Upper lobe of right lung (tissue), 1 donor: ENCODE measurements at regions not wholly inside any gene's neighbourhood (a gene's known extent, or its start where the extent isn't known, plus 50 kb on each side); places are given as distances from the start of the nearest gene placed in this dataset.

Experiments
- ATAC-seq: fragments of 200-7000 bp; cut with Tn5 transposase; one replicate; pipeline ENCODE4 v1.9.1; 2020; ENCODE audit warnings: mild to moderate bottlenecking, moderate library complexity
- DNase-seq: peaks from one replicate; pipeline ENCODE4 v3.0.0-alpha.2; 2020
- H3K27ac ChIP-seq: fragments of 200-600 bp; one replicate; pipeline ENCODE4 v1.8.0; 2022
- H3K27me3 ChIP-seq: fragments of 200-600 bp; one replicate; pipeline ENCODE4 v1.8.0; 2022; ENCODE audit warnings: mild to moderate bottlenecking
- H3K36me3 ChIP-seq: fragments of 200-600 bp; one replicate; pipeline ENCODE4 v1.8.0; 2022
- H3K4me1 ChIP-seq: fragments of 200-600 bp; one replicate; pipeline ENCODE4 v1.8.0; 2022
- H3K4me3 ChIP-seq: fragments of 200-600 bp; one replicate; pipeline ENCODE4 v1.8.0; 2022; ENCODE audit warnings: mild to moderate bottlenecking
- H3K9me3 ChIP-seq: fragments of 200-600 bp; one replicate; pipeline ENCODE4 v1.8.0; 2022
- CTCF ChIP-seq: fragments of 200-600 bp; IDR thresholded peaks from one replicate; pipeline ENCODE4 v1.8.0; 2022; ENCODE audit warnings: antibody characterized with exemption
- intact Hi-C: fragments of 100-400 bp; cut with DNase I; formaldehyde crosslinking; loops from one replicate; pipeline ENCODE4 v1.11.0; 2022
- donor health status: DM: no; HTN: yes; CAD: no; lungs with severe emphysema.

GRCh38 chr3:117253636-117254035 lies 544.1 kb downstream of the TUSC7 start:
- Histone ChIP-seq H3K4me3 (no peak overlapping the region), H3K4me1 (no peaks in the 10 kb centered on the region), H3K36me3 (no peaks in the 10 kb centered on the region), H3K27me3 (no peaks in the 10 kb centered on the region), H3K9me3 (no peaks in the 10 kb centered on the region), H3K27ac (no peak overlapping the region)
- DNase-seq (no peak), ATAC-seq (no peak)
- intact Hi-C loops: no loop called here
- no peak for TF ChIP-seq CTCF

- Histone ChIP-seq H3K4me3 (no peak overlapping the region), H3K27me3 (no peaks in the 10 kb centered on the region), H3K36me3 (no peaks in the 10 kb centered on the region), H3K4me1 (no peaks in the 10 kb centered on the region), H3K27ac (no peak overlapping the region), H3K9me3 (no peaks in the 10 kb centered on the region)
- intact Hi-C loops: no loop called here
- no peak for DNase-seq
- TF ChIP-seq CTCF: no peak
- ATAC-seq: no peak
These were observed 545.4 kb downstream of the TUSC7 start for GRCh38 chr3:117254985-117255384.

GRCh38 chr3:117255736-117256135 lies 546.2 kb downstream of the TUSC7 start:
- DNase-seq (no peak), ATAC-seq (no peak)
- Histone ChIP-seq H3K4me1 (no peaks in the 10 kb centered on the region), H3K27ac (no peak overlapping the region), H3K36me3 (no peaks in the 10 kb centered on the region), H3K9me3 (no peaks in the 10 kb centered on the region), H3K27me3 (no peaks in the 10 kb centered on the region), H3K4me3 (no peak overlapping the region)
- intact Hi-C loops: no loop called here
- TF ChIP-seq CTCF: no peak

GRCh38 chr3:117261983-117262421 lies 552.4 kb downstream of the TUSC7 start:
- intact Hi-C loops: no loop called here
- no peak for TF ChIP-seq CTCF
- Histone ChIP-seq H3K9me3 (no peaks in the 10 kb centered on the region), H3K4me1 (no peaks in the 10 kb centered on the region), H3K27me3 (no peaks in the 10 kb centered on the region), H3K27ac (no peak overlapping the region), H3K36me3 (no peaks in the 10 kb centered on the region), H3K4me3 (no peak overlapping the region)
- no peak for ATAC-seq
- no peak for DNase-seq

- no peaks in the 10 kb centered on the region for H3K4me1 ChIP-seq
- ATAC-seq: no peak
- H3K9me3 ChIP-seq: no peaks in the 10 kb centered on the region
- no peak for TF ChIP-seq CTCF
- no peaks in the 10 kb centered on the region for H3K36me3 ChIP-seq
- DNase-seq: no peak
- no peak overlapping the region for H3K27ac ChIP-seq
- H3K4me3 ChIP-seq: no peak overlapping the region
- no peaks in the 10 kb centered on the region for H3K27me3 ChIP-seq
- intact Hi-C loops: no loop called here
These were observed 553.7 kb downstream of the TUSC7 start for GRCh38 chr3:117263270-117263669.

GRCh38 chr3:117263745-117264144 lies 554.2 kb downstream of the TUSC7 start:
- intact Hi-C loops: no loop called here

More at GRCh38 chr3:117263745-117264144, 554.2 kb downstream of the TUSC7 start:
- ATAC-seq (no peak), DNase-seq (no peak)
- Histone ChIP-seq H3K9me3 (no peaks in the 10 kb centered on the region), H3K27me3 (no peaks in the 10 kb centered on the region), H3K4me3 (no peak overlapping the region), H3K36me3 (no peaks in the 10 kb centered on the region), H3K27ac (no peak overlapping the region), H3K4me1 (no peaks in the 10 kb centered on the region)
- TF ChIP-seq CTCF: no peak
